Tibial artery (tissue), 4 donors: ENCODE measurements at regions not wholly inside any gene's neighbourhood (a gene's known extent, or its start where the extent isn't known, plus 50 kb on each side); places are given as distances from the start of the nearest gene placed in this dataset.

ENCODE experiments used
- DNase-seq, 2 donors: peaks; one replicate each; pipeline ENCODE4 v3.0.0-alpha.2; 2019
- H3K27ac ChIP-seq, 2 donors: fragments of 200-600 bp; sonication (generic) in 1 of 2; 1 replicate in 1 of 2; 2 replicates in 1 of 2; pipeline ENCODE4 v1.5.1; 2018 to 2019; ENCODE audit warnings: mild to moderate bottlenecking in 1 of 2
- H3K27me3 ChIP-seq, 2 donors: fragments of 200-600 bp; sonication (generic) in 1 of 2; one replicate each; pipeline versions ENCODE4 v1.5.1 to v1.6.0; 2016 to 2019
- H3K36me3 ChIP-seq, 3 donors: fragments of 200-600 bp; sonication (generic) in 2 of 3; one replicate each; pipeline ENCODE4 v1.5.1; 2016 to 2019; ENCODE audit warnings: mild to moderate bottlenecking in 2 of 3
- H3K4me1 ChIP-seq, 4 donors: fragments of 200-600 bp; sonication (generic) in 2 of 4; 1 replicate in 3 of 4; 2 replicates in 1 of 4; pipeline ENCODE4 v1.5.1; 2016 to 2019
- H3K4me3 ChIP-seq, 2 donors: fragments of 200-600 bp; sonication (generic) in 1 of 2; 1 replicate in 1 of 2; 2 replicates in 1 of 2; pipeline ENCODE4 v1.5.1; 2018 to 2019; ENCODE audit warnings: mild to moderate bottlenecking in 2 of 2
- H3K9me3 ChIP-seq, 3 donors: fragments of 200-600 bp; sonication (generic) in 1 of 3; one replicate each; pipeline ENCODE4 v1.5.1; 2016 to 2019
- intact Hi-C: fragments of 100-400 bp; cut with DNase I; formaldehyde crosslinking; loops from one replicate; pipeline ENCODE4 v1.15.0; 2023; ENCODE audit warnings: low total_unique reads
- TF ChIP-seq, protein P1 (sequence below), 2 experiments: fragments of 200-600 bp in 1 of 2; fragments of 450-650 bp in 1 of 2; IDR thresholded peaks; one replicate each; pipeline ENCODE4 v1.5.1; 2017 to 2019; ENCODE audit warnings: antibody characterized with exemption in 2 of 2, mild to moderate bottlenecking in 1 of 2, moderate library complexity in 1 of 2

DNA sequence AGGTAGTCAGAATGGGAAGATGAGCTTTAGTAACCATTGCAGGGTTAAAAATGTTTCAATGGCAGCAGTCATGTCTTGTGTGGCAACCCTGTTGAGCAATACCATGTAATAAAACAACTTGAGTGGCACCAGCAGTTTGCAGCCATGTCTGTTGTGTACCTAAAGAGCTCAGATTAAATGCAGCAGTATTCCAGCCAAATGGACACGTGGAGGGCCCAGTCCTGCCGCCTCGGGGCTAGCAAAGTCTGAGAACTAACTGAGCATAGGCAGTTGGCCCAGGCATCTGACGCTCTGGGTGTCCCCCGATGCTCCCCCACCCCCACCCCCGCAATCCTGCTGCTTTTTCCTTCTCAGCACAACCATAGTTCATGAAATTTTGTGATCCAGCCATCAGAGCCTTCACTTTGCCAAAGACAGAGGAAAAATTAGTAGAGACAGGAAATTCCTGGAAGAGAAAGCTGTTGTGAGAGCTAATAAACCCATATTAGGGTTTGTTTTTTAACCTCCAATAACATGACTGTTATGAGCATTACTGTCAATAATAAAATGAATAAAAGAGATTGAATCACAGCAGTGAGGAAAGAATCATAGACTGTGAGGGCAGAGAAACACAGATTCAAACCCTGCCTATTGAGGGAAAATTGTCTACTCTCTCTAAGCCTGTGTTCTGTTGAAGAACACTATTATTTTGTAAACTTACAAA lies 220.6 kb upstream of the RHOBTB1 start:
- H3K27me3 ChIP-seq: no peaks in the 10 kb centered on the region
- H3K36me3 ChIP-seq: no peaks in the 10 kb centered on the region
- DNase-seq: peak; percentile 30 to 66
- H3K4me1 ChIP-seq: peaks cover 0 to 24% (median 16%) of the 10 kb centered on the region in 4 donors
- TF ChIP-seq, protein P1, sequence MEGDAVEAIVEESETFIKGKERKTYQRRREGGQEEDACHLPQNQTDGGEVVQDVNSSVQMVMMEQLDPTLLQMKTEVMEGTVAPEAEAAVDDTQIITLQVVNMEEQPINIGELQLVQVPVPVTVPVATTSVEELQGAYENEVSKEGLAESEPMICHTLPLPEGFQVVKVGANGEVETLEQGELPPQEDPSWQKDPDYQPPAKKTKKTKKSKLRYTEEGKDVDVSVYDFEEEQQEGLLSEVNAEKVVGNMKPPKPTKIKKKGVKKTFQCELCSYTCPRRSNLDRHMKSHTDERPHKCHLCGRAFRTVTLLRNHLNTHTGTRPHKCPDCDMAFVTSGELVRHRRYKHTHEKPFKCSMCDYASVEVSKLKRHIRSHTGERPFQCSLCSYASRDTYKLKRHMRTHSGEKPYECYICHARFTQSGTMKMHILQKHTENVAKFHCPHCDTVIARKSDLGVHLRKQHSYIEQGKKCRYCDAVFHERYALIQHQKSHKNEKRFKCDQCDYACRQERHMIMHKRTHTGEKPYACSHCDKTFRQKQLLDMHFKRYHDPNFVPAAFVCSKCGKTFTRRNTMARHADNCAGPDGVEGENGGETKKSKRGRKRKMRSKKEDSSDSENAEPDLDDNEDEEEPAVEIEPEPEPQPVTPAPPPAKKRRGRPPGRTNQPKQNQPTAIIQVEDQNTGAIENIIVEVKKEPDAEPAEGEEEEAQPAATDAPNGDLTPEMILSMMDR (IDR thresholded peaks at IDR 0.05): no peak
- intact Hi-C loops: no loop called here
- peaks cover 0 to 5% (median 0%) of the 10 kb centered on the region in 3 donors for H3K9me3 ChIP-seq
- H3K4me3 ChIP-seq: peak overlapping the region; percentile 15 to 21
- peak overlapping the region; percentile 30 to 63 for H3K27ac ChIP-seq

GRCh38 chr10:61163403-61163802 lies 219.4 kb upstream of the RHOBTB1 start:
- TF ChIP-seq, protein P1 (IDR thresholded peaks at IDR 0.05): no peak
- Histone ChIP-seq H3K9me3 (peaks cover 0 to 5% (median 0%) of the 10 kb centered on the region in 3 donors), H3K36me3 (no peaks in the 10 kb centered on the region), H3K27me3 (no peaks in the 10 kb centered on the region), H3K4me1 (peaks cover 0 to 24% (median 16%) of the 10 kb centered on the region in 4 donors), H3K4me3 (no peak overlapping the region), H3K27ac (no peak overlapping the region)
- no peak for DNase-seq
- intact Hi-C loops: no loop called here

DNA sequence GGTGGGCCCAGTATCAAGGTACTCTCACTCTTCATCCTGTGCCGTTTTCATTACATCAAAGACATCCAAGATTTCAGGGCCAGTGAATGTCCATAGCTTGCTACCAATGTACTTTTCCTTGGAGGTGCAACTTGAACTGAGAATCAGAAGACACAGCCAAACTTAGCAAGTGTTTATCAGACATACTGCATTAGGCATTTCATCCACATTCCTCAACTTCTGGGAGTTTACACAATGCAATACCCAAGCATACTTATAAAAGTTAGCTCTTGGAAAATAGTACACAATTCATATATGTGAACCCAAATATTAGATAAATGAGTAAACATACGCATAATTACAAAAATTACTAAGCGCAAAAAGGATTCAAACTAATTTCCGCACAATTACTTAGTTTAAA lies 216.3 kb upstream of the RHOBTB1 start:
- no peak for DNase-seq
- H3K27me3 ChIP-seq: no peaks in the 10 kb centered on the region
- intact Hi-C loops: no loop called here
- no peaks in the 10 kb centered on the region for H3K9me3 ChIP-seq
- no peaks in the 10 kb centered on the region for H3K36me3 ChIP-seq
- H3K4me1 ChIP-seq: peaks cover 0 to 21% (median 14%) of the 10 kb centered on the region in 4 donors
- H3K4me3 ChIP-seq: no peak overlapping the region
- TF ChIP-seq, protein P1 (IDR thresholded peaks at IDR 0.05): no peak
- H3K27ac ChIP-seq: no peak overlapping the region

GRCh38 chr10:61159253-61159652 lies 215.3 kb upstream of the RHOBTB1 start:
- H3K4me1 ChIP-seq: peaks cover 0 to 12% (median 5%) of the 10 kb centered on the region in 4 donors
- TF ChIP-seq, protein P1 (IDR thresholded peaks at IDR 0.05): no peak
- H3K4me3 ChIP-seq: no peak overlapping the region
- DNase-seq: no peak
- no peaks in the 10 kb centered on the region for H3K9me3 ChIP-seq
- no peaks in the 10 kb centered on the region for H3K27me3 ChIP-seq
- no peaks in the 10 kb centered on the region for H3K36me3 ChIP-seq
- no peak overlapping the region for H3K27ac ChIP-seq
- intact Hi-C loops: no loop called here

DNA sequence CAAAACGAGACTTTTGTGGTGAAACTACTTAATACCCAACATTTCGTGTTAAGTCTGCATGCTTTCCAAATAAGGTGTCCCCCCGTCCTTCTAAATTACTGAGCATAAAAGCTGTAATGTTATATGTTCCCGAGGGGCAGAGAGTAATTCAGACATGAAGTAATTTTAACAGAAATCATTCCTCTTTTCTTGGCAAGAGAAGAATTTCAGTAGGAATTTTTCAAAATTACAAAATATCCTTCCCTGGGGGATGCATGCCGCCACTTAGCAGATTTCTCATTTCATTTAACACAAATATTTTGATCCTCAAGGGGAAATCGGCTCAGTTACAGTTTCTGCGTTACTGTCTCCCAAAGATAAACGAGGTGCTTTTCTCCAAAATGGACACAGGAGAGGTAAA lies 213.2 kb upstream of the RHOBTB1 start:
- intact Hi-C loops: no loop called here

More for the DNA sequence above, 213.2 kb upstream of the RHOBTB1 start:
- H3K9me3 ChIP-seq: no peaks in the 10 kb centered on the region
- H3K36me3 ChIP-seq: no peaks in the 10 kb centered on the region
- H3K4me1 ChIP-seq: peaks cover 0 to 17% (median 4%) of the 10 kb centered on the region in 4 donors
- no peak overlapping the region for H3K27ac ChIP-seq
- H3K4me3 ChIP-seq: no peak overlapping the region
- no peaks in the 10 kb centered on the region for H3K27me3 ChIP-seq
- TF ChIP-seq, protein P1 (IDR thresholded peaks at IDR 0.05): no peak
- no peak for DNase-seq
